ENCODE measurements at regions not wholly inside any gene's neighbourhood (a gene's known extent, or its start where the extent isn't known, plus 50 kb on each side); places are given as distances from the start of the nearest gene placed in this dataset.

GRCh38 chr1:232486006-232486405, 143.9 kb downstream of the SIPA1L2 start:
- intact Hi-C loops (cut with DNase I, micrococcal nuclease): no loop called here
- POLR2A ChIA-PET: no interaction called here
- Histone ChIP-seq H3K9me3 (ENCODE audit: control insufficient read depth in 1 of 2, insufficient read depth in 1 of 2, low read length in 2 of 2) (no peaks in the 10 kb centered on the region), H3K4me3 (ENCODE audit: low read length) (no peak overlapping the region), H3K4me1 (ENCODE audit: insufficient read depth, low read length) (no peaks in the 10 kb centered on the region), H3K27ac (ENCODE audit: low read depth in 1 of 2, low read length in 2 of 2) (no peak overlapping the region), H3K36me3 (ENCODE audit: insufficient read depth, low read length) (peaks cover 2% of the 10 kb centered on the region), H3K27me3 (ENCODE audit: control insufficient read depth in 1 of 2, insufficient read depth in 2 of 2, low read length in 2 of 2) (no peaks in the 10 kb centered on the region)
- H3K36me3 Mint-ChIP-seq (ENCODE audit: low read depth): no peaks in the 10 kb centered on the region
- H3K9me3 Mint-ChIP-seq: no peaks in the 10 kb centered on the region
- H3K4me1 Mint-ChIP-seq (ENCODE audit: low read depth): no peaks in the 10 kb centered on the region
- DNase-seq: no peak
- no peak overlapping the region for H3K27ac Mint-ChIP-seq
- CTCF ChIA-PET: no interaction called here
- TF ChIP-seq, protein P1, sequence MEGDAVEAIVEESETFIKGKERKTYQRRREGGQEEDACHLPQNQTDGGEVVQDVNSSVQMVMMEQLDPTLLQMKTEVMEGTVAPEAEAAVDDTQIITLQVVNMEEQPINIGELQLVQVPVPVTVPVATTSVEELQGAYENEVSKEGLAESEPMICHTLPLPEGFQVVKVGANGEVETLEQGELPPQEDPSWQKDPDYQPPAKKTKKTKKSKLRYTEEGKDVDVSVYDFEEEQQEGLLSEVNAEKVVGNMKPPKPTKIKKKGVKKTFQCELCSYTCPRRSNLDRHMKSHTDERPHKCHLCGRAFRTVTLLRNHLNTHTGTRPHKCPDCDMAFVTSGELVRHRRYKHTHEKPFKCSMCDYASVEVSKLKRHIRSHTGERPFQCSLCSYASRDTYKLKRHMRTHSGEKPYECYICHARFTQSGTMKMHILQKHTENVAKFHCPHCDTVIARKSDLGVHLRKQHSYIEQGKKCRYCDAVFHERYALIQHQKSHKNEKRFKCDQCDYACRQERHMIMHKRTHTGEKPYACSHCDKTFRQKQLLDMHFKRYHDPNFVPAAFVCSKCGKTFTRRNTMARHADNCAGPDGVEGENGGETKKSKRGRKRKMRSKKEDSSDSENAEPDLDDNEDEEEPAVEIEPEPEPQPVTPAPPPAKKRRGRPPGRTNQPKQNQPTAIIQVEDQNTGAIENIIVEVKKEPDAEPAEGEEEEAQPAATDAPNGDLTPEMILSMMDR (IDR thresholded peaks at IDR 0.05): no peak
- ATAC-seq (ENCODE audit: poor library complexity): no peak
- no peaks in the 10 kb centered on the region for H3K27me3 Mint-ChIP-seq
- no peak overlapping the region for H3K4me3 Mint-ChIP-seq

DNA sequence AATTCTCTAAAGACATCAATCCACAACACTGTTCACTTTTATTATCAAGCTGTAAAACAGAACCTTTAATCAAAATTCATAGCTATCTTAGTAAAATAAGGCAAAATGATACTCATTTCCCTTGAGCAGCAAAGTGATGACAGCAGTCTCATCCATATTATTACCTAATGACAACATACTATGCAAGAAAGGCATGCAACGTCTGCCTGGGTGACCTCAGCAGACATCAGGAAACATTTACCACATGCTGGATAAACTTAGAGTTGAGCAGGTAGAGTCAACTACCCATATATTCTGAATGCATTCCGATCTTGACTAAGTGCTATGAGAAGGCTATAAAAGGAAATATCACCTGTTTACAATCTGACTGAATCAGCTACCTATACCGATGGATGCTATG, 145.1 kb downstream of the SIPA1L2 start:
- DNase-seq (no peak), ATAC-seq (ENCODE audit: poor library complexity) (no peak)
- intact Hi-C loops (cut with DNase I, micrococcal nuclease): no loop called here
- H3K9me3 Mint-ChIP-seq: no peaks in the 10 kb centered on the region
- ChIA-PET POLR2A (no interaction called here), CTCF (no interaction called here)
- TF ChIP-seq, protein P1 (IDR thresholded peaks at IDR 0.05): no peak
- H3K4me1 Mint-ChIP-seq (ENCODE audit: low read depth): no peaks in the 10 kb centered on the region
- H3K27me3 ChIP-seq (ENCODE audit: control insufficient read depth in 1 of 2, insufficient read depth in 2 of 2, low read length in 2 of 2): no peaks in the 10 kb centered on the region
- H3K36me3 ChIP-seq (ENCODE audit: insufficient read depth, low read length): no peaks in the 10 kb centered on the region
- no peak overlapping the region for H3K4me3 ChIP-seq (ENCODE audit: low read length)
- no peaks in the 10 kb centered on the region for H3K4me1 ChIP-seq (ENCODE audit: insufficient read depth, low read length)
- no peak overlapping the region for H3K4me3 Mint-ChIP-seq
- H3K27me3 Mint-ChIP-seq: no peaks in the 10 kb centered on the region
- no peaks in the 10 kb centered on the region for H3K36me3 Mint-ChIP-seq (ENCODE audit: low read depth)
- H3K9me3 ChIP-seq (ENCODE audit: control insufficient read depth in 1 of 2, insufficient read depth in 1 of 2, low read length in 2 of 2): no peaks in the 10 kb centered on the region
- no peak overlapping the region for H3K27ac ChIP-seq (ENCODE audit: low read depth in 1 of 2, low read length in 2 of 2)
- no peak overlapping the region for H3K27ac Mint-ChIP-seq

DNA sequence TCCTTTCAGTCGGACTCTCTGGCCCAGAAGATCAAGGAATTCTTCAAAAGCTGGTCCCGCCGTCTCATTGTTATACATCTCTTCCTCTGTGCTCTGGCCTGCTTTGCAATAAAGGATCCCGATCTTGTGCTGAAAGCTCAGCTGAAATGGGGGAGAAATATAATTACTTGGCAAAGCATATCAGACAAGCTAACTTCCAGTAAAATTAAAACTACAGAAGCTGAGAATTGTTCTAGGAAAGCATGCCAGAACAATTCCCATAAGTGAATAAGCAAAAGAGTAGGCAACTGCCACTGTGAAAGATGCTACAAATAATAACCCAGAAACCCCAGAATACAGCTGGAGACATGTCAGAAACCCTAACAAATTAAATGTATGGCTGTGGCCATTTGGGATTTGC, 146.1 kb downstream of the SIPA1L2 start:
- ChIA-PET CTCF (no interaction called here), POLR2A (no interaction called here)
- Histone ChIP-seq H3K36me3 (ENCODE audit: insufficient read depth, low read length) (no peaks in the 10 kb centered on the region), H3K4me3 (ENCODE audit: low read length) (no peak overlapping the region), H3K4me1 (ENCODE audit: insufficient read depth, low read length) (no peaks in the 10 kb centered on the region), H3K27me3 (ENCODE audit: control insufficient read depth in 1 of 2, insufficient read depth in 2 of 2, low read length in 2 of 2) (no peaks in the 10 kb centered on the region), H3K9me3 (ENCODE audit: control insufficient read depth in 1 of 2, insufficient read depth in 1 of 2, low read length in 2 of 2) (no peaks in the 10 kb centered on the region), H3K27ac (ENCODE audit: low read depth in 1 of 2, low read length in 2 of 2) (no peak overlapping the region)
- ATAC-seq (ENCODE audit: poor library complexity) (no peak), DNase-seq (no peak)
- TF ChIP-seq, protein P1 (IDR thresholded peaks at IDR 0.05): no peak
- Mint-ChIP-seq H3K4me3 (no peak overlapping the region), H3K27ac (no peak overlapping the region), H3K36me3 (ENCODE audit: low read depth) (no peaks in the 10 kb centered on the region), H3K4me1 (ENCODE audit: low read depth) (no peaks in the 10 kb centered on the region), H3K9me3 (no peaks in the 10 kb centered on the region), H3K27me3 (no peaks in the 10 kb centered on the region)
- intact Hi-C loops (cut with DNase I, micrococcal nuclease): no loop called here
